Activated CD4-positive, alpha-beta memory T cell treated with anti-CD3 and anti-CD28 coated beads, Interleukin-2, amount 10 ng/mL, durations not matched to agents 7 days and 5 days (primary cell): ENCODE measurements at regions not wholly inside any gene's neighbourhood (a gene's known extent, or its start where the extent isn't known, plus 50 kb on each side); places are given as distances from the start of the nearest gene placed in this dataset.

ENCODE experiments used
- CTCF ChIA-PET: fragments of 350-600 bp; sonication (Branson Sonifier 250); formaldehyde crosslinking; loops from one replicate; lab custom pipeline; 2021; ENCODE audit warnings: antibody characterized with exemption, inconsistent platforms; lab: Charles Lee
- POLR2A ChIA-PET: fragments of 350-600 bp; sonication (Branson Sonifier 250); formaldehyde crosslinking; loops from one replicate; lab custom pipeline; 2021; ENCODE audit warnings: antibody characterized with exemption; lab: Charles Lee
- DNase-seq: peaks from one replicate; pipeline ENCODE4 v3.0.0-alpha.2; 2020
- H3K27ac Mint-ChIP-seq: one replicate; pipeline ENCODE4 v1.8.0; 2021; ENCODE audit warnings: mild to moderate bottlenecking, mixed read lengths
- H3K27me3 Mint-ChIP-seq: one replicate; pipeline ENCODE4 v1.8.0; 2021; ENCODE audit warnings: mixed read lengths
- H3K36me3 Mint-ChIP-seq: one replicate; pipeline ENCODE4 v1.8.0; 2021; ENCODE audit warnings: low read depth, mixed read lengths
- H3K4me1 Mint-ChIP-seq: one replicate; pipeline ENCODE4 v1.8.0; 2021; ENCODE audit warnings: mixed read lengths
- H3K4me3 Mint-ChIP-seq: one replicate; pipeline ENCODE4 v1.8.0; 2021; ENCODE audit warnings: mild to moderate bottlenecking, mixed read lengths
- H3K9me3 Mint-ChIP-seq: one replicate; pipeline ENCODE4 v1.8.0; 2021; ENCODE audit warnings: mixed read lengths

DNA sequence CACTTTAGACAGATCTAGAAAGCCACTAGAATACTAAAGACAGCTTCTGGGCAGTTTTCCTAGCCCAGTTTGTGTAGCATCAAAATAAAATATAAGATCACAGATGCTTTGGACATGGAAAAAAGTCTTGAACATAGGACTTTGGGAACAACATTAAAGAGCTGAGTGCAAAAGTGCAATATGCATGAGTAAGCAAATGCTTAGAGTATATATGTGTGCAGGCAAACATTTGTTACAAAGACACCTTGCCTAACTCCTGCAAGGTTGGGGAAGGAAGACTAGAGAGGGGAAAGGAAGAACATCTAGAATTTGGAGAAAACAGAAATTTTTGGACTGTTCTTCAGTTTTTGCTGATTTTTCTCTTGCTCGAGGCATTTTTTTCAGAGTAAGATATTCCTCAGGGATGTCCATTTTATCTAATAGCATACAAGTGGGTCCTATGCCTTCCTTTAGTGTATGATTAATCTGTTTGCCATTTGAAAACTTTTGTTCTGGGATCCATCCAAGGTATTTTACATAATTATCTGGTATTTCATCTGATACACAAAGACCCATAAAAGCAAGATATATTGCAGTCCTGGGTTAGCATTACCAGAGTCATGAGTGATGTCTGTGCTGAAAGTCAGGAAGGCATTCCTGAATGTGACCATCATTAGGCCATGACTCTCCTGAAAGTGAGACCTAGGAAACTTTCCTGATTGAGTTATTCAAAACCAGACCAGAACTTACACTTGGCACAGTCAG lies 142.0 kb upstream of the RGMB start:
- H3K9me3 Mint-ChIP-seq: no peaks in the 10 kb centered on the region
- peaks cover 4% of the 10 kb centered on the region for H3K27me3 Mint-ChIP-seq
- no peaks in the 10 kb centered on the region for H3K4me1 Mint-ChIP-seq
- no peak for DNase-seq
- CTCF ChIA-PET: interaction anchor here (0.6 kb wide), 1 partner anchor 164 kb away, joined by 3 read pairs; no protein-coding TSS in a partner anchor
- POLR2A ChIA-PET: no interaction called here
- no peak overlapping the region for H3K27ac Mint-ChIP-seq
- H3K4me3 Mint-ChIP-seq: no peak overlapping the region
- no peaks in the 10 kb centered on the region for H3K36me3 Mint-ChIP-seq

DNA sequence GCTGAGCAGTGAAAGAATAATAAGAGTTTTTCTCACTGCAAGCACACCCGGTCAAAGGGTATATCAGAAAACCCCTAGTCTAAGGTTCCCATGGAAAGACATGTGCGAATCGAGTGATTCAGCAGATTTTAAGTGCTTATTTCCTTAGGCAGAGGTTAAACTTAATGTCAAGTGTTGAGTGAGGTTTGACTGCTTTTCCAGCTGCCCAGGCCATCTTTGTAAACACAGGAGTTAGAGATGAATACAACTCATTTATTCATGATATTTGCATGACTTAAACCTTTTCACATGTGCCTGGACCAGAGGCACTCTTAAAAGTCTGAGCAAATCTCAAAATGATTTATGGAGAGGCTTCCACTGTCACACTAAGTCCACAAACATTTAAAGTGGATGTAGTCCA lies 137.8 kb upstream of the RGMB start:
- Mint-ChIP-seq H3K27ac (no peak overlapping the region), H3K4me3 (no peak overlapping the region), H3K4me1 (no peaks in the 10 kb centered on the region), H3K9me3 (no peaks in the 10 kb centered on the region), H3K36me3 (no peaks in the 10 kb centered on the region), H3K27me3 (peaks cover 4% of the 10 kb centered on the region)
- no peak for DNase-seq
- POLR2A ChIA-PET: no interaction called here
- CTCF ChIA-PET: no interaction called here

DNA sequence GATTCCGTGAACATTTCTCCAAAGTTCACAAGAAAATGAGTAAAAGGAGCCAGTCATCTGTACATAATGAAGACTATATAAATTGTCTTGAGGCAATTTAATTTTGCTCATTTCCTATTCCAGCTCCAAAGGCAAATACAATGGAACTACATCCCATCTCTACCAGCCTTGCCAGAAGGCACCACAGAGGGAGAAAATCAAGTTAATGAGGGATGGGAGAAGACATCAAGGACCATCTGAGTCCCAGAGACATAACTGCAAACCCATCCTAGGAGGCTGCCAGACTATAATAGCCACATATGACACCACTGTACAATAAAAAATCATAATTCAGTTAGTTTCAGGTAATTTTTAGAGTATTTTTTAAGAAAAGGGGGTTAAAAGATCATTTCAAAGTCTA lies 136.3 kb upstream of the RGMB start:
- CTCF ChIA-PET: no interaction called here
- H3K4me1 Mint-ChIP-seq: no peaks in the 10 kb centered on the region

DNA sequence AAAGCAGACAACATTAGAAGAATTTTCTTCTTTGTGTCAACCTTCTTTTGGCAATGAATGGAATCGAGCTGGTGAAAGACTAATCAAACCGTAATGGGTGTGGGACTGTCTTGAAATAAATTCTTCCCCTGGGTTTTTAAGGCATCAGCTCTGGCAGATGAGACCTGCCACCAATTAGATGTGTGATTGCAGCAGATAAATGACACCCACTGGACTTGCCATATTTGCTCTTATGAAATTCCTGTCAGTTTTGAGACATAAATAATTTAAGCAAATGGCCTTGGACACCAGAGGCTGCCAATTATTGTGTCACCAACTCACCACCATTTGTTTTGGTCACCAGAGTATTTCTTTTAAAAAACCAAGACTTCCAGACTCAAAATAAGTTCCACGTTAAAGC lies 135.9 kb upstream of the RGMB start:
- H3K36me3 Mint-ChIP-seq: no peaks in the 10 kb centered on the region
- no peaks in the 10 kb centered on the region for H3K4me1 Mint-ChIP-seq
- no peak overlapping the region for H3K4me3 Mint-ChIP-seq
- ChIA-PET POLR2A (no interaction called here), CTCF (no interaction called here)
- DNase-seq: no peak
- H3K9me3 Mint-ChIP-seq: no peaks in the 10 kb centered on the region
- no peak overlapping the region for H3K27ac Mint-ChIP-seq
- H3K27me3 Mint-ChIP-seq: peaks cover 4% of the 10 kb centered on the region

More for the DNA sequence above, 136.3 kb upstream of the RGMB start:
- Mint-ChIP-seq H3K9me3 (no peaks in the 10 kb centered on the region), H3K27me3 (peaks cover 4% of the 10 kb centered on the region), H3K4me3 (no peak overlapping the region), H3K36me3 (no peaks in the 10 kb centered on the region), H3K27ac (no peak overlapping the region)
- POLR2A ChIA-PET: no interaction called here
- DNase-seq: no peak

GRCh38 chr5:98638111-98638510 lies 135.4 kb upstream of the RGMB start:
- ChIA-PET POLR2A (no interaction called here), CTCF (no interaction called here)
- H3K4me3 Mint-ChIP-seq: no peak overlapping the region
- no peaks in the 10 kb centered on the region for H3K36me3 Mint-ChIP-seq
- H3K27me3 Mint-ChIP-seq: peaks cover 4% of the 10 kb centered on the region
- no peak for DNase-seq
- no peak overlapping the region for H3K27ac Mint-ChIP-seq
- H3K4me1 Mint-ChIP-seq: no peaks in the 10 kb centered on the region
- no peaks in the 10 kb centered on the region for H3K9me3 Mint-ChIP-seq

DNA sequence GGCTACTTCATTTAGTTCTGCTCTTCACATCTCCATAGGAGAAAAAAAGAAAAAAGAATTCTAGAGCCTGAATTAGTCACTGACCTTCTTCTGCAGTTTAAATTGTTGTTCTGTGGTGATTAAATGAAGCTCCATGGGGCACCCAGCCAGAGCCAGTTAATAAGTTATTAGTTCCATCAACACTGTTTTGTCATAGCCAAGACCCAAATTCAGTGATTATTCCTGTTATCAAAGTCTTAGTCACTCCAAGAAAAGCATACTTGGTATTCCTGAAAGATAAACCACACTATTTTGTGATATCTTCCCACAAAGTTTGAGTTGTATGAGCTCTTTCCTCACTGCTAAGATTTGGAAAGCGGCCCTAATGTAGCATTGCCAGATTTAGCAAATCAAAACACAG lies 134.8 kb upstream of the RGMB start:
- Mint-ChIP-seq H3K4me3 (no peak overlapping the region), H3K36me3 (no peaks in the 10 kb centered on the region), H3K9me3 (no peaks in the 10 kb centered on the region), H3K27ac (no peak overlapping the region), H3K27me3 (peaks cover 4% of the 10 kb centered on the region), H3K4me1 (no peaks in the 10 kb centered on the region)
- ChIA-PET CTCF (no interaction called here), POLR2A (no interaction called here)
- no peak for DNase-seq

DNA sequence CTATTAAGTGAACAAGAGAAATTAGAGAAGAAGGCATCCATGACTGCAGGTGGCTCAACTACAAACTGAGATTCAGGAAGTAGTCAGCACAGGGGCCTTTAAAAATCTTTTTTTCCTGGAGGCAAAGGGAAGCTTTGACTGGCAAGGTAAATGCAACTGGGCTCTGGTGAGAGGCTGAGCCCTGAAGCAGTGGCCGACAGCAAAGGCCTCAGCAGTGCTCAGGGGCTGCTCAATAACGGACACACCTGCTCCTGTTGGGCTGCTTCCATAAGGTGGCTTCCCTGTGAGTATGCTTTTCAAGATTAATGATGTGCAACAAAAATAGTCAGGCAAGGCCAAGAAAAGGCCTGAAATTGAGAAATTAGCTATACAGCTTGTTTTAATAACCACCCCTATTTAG lies 134.2 kb upstream of the RGMB start:
- no peak overlapping the region for H3K27ac Mint-ChIP-seq

GRCh38 chr5:98641671-98642070 lies 131.8 kb upstream of the RGMB start:
- H3K27me3 Mint-ChIP-seq: no peaks in the 10 kb centered on the region
- H3K36me3 Mint-ChIP-seq: no peaks in the 10 kb centered on the region
- no peaks in the 10 kb centered on the region for H3K4me1 Mint-ChIP-seq
- H3K27ac Mint-ChIP-seq: no peak overlapping the region
- H3K4me3 Mint-ChIP-seq: no peak overlapping the region
- H3K9me3 Mint-ChIP-seq: no peaks in the 10 kb centered on the region
- CTCF ChIA-PET: no interaction called here
- no peak for DNase-seq
- POLR2A ChIA-PET: no interaction called here

More for the DNA sequence above, 134.2 kb upstream of the RGMB start:
- no peak for DNase-seq
- Mint-ChIP-seq H3K27me3 (peaks cover 4% of the 10 kb centered on the region), H3K4me3 (no peak overlapping the region), H3K4me1 (no peaks in the 10 kb centered on the region), H3K9me3 (no peaks in the 10 kb centered on the region), H3K36me3 (no peaks in the 10 kb centered on the region)
- POLR2A ChIA-PET: no interaction called here
- CTCF ChIA-PET: no interaction called here

GRCh38 chr5:98643569-98643968 lies 129.9 kb upstream of the RGMB start:
- H3K4me1 Mint-ChIP-seq: no peaks in the 10 kb centered on the region
- H3K9me3 Mint-ChIP-seq: no peaks in the 10 kb centered on the region
- no peak overlapping the region for H3K27ac Mint-ChIP-seq
- no peaks in the 10 kb centered on the region for H3K36me3 Mint-ChIP-seq
- CTCF ChIA-PET: no interaction called here
- H3K27me3 Mint-ChIP-seq: no peaks in the 10 kb centered on the region
- H3K4me3 Mint-ChIP-seq: no peak overlapping the region
- POLR2A ChIA-PET: no interaction called here
- DNase-seq: no peak

DNA sequence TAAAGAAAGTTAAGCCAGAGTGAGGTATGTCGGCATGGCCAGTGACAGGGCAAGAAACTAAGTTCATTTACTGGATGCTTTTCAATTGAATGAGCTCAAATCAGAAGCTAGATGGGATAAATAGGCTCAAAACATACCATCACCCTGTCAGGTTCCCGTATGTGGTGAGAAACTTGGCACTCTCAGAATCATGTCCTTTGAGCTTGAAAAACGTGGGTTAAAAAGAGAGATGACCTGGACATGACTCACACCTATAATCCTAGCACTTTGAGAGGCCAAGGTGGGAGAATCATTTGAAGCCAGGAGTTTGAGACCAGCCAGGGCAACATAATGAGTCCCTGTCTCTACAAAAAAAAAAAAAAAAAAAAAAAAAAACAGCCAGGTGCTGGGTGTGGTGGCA lies 121.7 kb upstream of the RGMB start:
- Mint-ChIP-seq H3K4me1 (no peaks in the 10 kb centered on the region), H3K4me3 (no peak overlapping the region), H3K27me3 (no peaks in the 10 kb centered on the region), H3K27ac (no peak overlapping the region), H3K36me3 (no peaks in the 10 kb centered on the region), H3K9me3 (no peaks in the 10 kb centered on the region)
- no peak for DNase-seq
- ChIA-PET CTCF (no interaction called here), POLR2A (no interaction called here)

DNA sequence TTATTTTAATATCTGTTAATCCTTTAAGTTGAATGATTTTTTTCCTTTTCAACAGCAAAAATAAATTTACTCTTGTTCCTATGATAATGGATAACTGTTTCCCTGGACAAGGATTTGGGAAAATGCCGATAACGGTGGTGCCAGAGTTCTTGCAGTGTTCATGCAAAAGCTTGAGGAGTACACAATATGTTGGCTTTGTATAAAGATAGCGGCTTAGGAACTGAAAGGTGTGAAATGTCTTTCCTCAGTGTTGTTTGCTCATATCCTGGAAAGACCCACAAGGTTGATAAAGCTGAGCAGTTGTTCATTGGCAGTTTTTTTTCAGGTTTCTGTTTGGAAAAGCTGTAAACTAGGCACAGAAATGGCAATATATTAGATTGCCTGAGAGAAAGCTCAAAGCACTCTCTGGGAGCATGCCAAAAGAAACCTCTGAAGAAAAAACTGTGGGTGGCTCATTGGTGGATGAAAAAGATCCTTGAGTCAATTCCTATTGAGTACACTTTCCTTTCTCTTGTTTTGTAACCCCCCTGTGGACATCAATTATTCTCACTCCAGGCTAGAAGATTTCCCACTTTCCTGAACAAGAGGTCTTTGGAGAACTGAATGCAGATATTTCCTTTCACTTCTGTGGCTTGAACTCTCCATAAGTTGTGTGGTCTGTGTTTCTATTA lies 117.2 kb upstream of the RGMB start:
- POLR2A ChIA-PET: no interaction called here
- no peaks in the 10 kb centered on the region for H3K4me1 Mint-ChIP-seq
- DNase-seq: no peak
- no peak overlapping the region for H3K4me3 Mint-ChIP-seq
- H3K27ac Mint-ChIP-seq: no peak overlapping the region
- no peaks in the 10 kb centered on the region for H3K9me3 Mint-ChIP-seq
- H3K27me3 Mint-ChIP-seq: no peaks in the 10 kb centered on the region
- no peaks in the 10 kb centered on the region for H3K36me3 Mint-ChIP-seq
- CTCF ChIA-PET: no interaction called here

DNA sequence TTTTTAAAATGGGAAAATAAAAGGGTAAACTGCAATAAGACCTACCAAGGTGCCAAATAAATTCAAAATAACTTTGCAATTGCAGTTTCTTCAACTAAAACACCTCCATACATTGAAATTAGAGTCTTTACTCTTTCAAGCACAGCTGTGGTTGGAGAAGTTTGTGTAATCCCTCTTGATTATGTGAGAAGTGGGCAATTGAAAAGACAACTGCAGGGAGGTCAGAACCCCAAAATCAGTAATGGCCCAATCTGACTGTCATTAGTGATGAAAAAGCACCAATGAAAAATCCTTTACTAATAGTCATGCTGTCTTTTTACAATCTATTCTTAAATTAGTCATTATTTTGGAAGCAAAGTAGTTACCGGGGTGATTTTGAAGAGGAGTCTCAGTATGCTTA lies 116.7 kb upstream of the RGMB start:
- no peaks in the 10 kb centered on the region for H3K9me3 Mint-ChIP-seq
- no peak overlapping the region for H3K27ac Mint-ChIP-seq
- no peak for DNase-seq
- no peaks in the 10 kb centered on the region for H3K27me3 Mint-ChIP-seq
- no peak overlapping the region for H3K4me3 Mint-ChIP-seq
- ChIA-PET POLR2A (no interaction called here), CTCF (no interaction called here)
- no peaks in the 10 kb centered on the region for H3K4me1 Mint-ChIP-seq
- no peaks in the 10 kb centered on the region for H3K36me3 Mint-ChIP-seq

DNA sequence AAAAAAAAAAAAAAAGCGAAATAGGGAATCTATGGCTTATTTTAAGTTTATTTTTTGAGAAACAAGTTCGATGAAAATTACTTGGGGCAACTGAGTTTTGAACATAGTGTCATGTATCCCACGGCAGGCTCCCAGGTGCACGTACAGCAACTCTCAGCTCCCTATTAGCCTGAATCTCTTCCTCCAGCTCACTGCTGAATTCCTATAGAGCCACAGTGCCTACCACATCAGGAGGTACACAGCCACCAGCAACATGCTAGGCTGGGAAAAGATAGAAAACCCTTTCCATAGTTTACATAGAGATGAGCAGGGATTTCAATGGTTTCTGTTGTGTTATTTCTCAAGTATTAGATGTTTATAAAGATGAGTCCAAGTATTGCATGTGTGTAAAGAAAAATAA lies 115.9 kb upstream of the RGMB start:
- Mint-ChIP-seq H3K27ac (no peak overlapping the region), H3K4me3 (no peak overlapping the region), H3K36me3 (no peaks in the 10 kb centered on the region), H3K27me3 (no peaks in the 10 kb centered on the region), H3K4me1 (no peaks in the 10 kb centered on the region), H3K9me3 (peaks cover 6% of the 10 kb centered on the region)
- POLR2A ChIA-PET: no interaction called here
- CTCF ChIA-PET: no interaction called here
- DNase-seq: no peak

GRCh38 chr5:98663521-98663920 lies 109.9 kb upstream of the RGMB start:
- CTCF ChIA-PET: no interaction called here
- no peaks in the 10 kb centered on the region for H3K36me3 Mint-ChIP-seq
- no peak overlapping the region for H3K4me3 Mint-ChIP-seq
- H3K27me3 Mint-ChIP-seq: no peaks in the 10 kb centered on the region
- H3K4me1 Mint-ChIP-seq: no peaks in the 10 kb centered on the region
- no peak overlapping the region for H3K27ac Mint-ChIP-seq
- POLR2A ChIA-PET: no interaction called here
- peaks cover 6% of the 10 kb centered on the region for H3K9me3 Mint-ChIP-seq
- DNase-seq: no peak
